ENCODE measurements at regions not wholly inside any gene's neighbourhood (a gene's known extent, or its start where the extent isn't known, plus 50 kb on each side); places are given as distances from the start of the nearest gene placed in this dataset.

DNA sequence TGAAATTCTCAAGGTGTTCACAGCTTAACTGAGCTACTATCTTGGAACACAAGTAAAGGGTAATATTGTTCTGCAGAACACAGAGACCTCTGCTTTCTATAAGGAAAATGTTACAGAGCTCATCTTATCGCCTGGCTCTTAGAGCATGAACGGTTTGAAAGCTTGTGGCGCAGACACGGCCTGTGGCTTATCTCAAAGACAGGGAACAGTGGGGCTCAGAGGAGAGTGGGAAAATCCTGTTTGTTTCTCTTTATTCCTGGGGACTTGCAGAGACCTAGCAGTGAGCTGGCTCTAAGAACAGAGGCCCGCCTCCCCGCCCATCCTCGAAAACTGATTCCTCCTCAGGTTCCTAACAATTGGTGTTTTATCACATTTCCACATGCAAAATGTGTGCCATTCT lies 131.7 kb downstream of the EMX2 start:
- TF ChIP-seq MXI1 (IDR thresholded peaks at IDR 0.05; ENCODE audit: low read depth, low read length), result no peak
- TF ChIP-seq FOXJ3 (CRISPR knock-in tag; IDR thresholded peaks at IDR 0.05), result no peak
- TF ChIP-seq, protein P1, sequence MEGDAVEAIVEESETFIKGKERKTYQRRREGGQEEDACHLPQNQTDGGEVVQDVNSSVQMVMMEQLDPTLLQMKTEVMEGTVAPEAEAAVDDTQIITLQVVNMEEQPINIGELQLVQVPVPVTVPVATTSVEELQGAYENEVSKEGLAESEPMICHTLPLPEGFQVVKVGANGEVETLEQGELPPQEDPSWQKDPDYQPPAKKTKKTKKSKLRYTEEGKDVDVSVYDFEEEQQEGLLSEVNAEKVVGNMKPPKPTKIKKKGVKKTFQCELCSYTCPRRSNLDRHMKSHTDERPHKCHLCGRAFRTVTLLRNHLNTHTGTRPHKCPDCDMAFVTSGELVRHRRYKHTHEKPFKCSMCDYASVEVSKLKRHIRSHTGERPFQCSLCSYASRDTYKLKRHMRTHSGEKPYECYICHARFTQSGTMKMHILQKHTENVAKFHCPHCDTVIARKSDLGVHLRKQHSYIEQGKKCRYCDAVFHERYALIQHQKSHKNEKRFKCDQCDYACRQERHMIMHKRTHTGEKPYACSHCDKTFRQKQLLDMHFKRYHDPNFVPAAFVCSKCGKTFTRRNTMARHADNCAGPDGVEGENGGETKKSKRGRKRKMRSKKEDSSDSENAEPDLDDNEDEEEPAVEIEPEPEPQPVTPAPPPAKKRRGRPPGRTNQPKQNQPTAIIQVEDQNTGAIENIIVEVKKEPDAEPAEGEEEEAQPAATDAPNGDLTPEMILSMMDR (IDR thresholded peaks at IDR 0.05), result no peak
- TF ChIP-seq POLR2AphosphoS5 (IDR thresholded peaks at IDR 0.05; ENCODE audit: low read depth, low read length), result no peak
- TF ChIP-seq SIN3A (IDR thresholded peaks at IDR 0.05; ENCODE audit: borderline replicate concordance, low read depth, low read length), result no peak
- no peak for TF ChIP-seq RXRA (IDR thresholded peaks at IDR 0.05; ENCODE audit: borderline replicate concordance, low read depth)
- no peak for TF ChIP-seq FOSL2 (IDR thresholded peaks at IDR 0.05; ENCODE audit: borderline replicate concordance, low read depth)
- TF ChIP-seq, protein P2, sequence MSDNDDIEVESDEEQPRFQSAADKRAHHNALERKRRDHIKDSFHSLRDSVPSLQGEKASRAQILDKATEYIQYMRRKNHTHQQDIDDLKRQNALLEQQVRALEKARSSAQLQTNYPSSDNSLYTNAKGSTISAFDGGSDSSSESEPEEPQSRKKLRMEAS (IDR thresholded peaks at IDR 0.05; ENCODE audit: low read depth), result no peak
- no peak for TF ChIP-seq YY1 (IDR thresholded peaks at IDR 0.05; ENCODE audit: low read depth)
- TF ChIP-seq TAF1 (IDR thresholded peaks at IDR 0.05; ENCODE audit: borderline replicate concordance, low read depth, low read length), result no peak
- TF ChIP-seq GATA2 (CRISPR knock-in tag; IDR thresholded peaks at IDR 0.05), result no peak
- TF ChIP-seq EP300 (IDR thresholded peaks at IDR 0.05; ENCODE audit: borderline replicate concordance in 1 of 2, low read depth in 1 of 2, low read length in 1 of 2), result no peak
- TF ChIP-seq ELF1 (IDR thresholded peaks at IDR 0.05), result no peak
- TF ChIP-seq, protein P3, sequence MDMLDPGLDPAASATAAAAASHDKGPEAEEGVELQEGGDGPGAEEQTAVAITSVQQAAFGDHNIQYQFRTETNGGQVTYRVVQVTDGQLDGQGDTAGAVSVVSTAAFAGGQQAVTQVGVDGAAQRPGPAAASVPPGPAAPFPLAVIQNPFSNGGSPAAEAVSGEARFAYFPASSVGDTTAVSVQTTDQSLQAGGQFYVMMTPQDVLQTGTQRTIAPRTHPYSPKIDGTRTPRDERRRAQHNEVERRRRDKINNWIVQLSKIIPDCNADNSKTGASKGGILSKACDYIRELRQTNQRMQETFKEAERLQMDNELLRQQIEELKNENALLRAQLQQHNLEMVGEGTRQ (IDR thresholded peaks at IDR 0.05; ENCODE audit: borderline replicate concordance, low read depth, low read length), result no peak

Data from SK-N-SH (cell line).